ENCODE measurements at regions not wholly inside any gene's neighbourhood (a gene's known extent, or its start where the extent isn't known, plus 50 kb on each side); places are given as distances from the start of the nearest gene placed in this dataset.

DNA sequence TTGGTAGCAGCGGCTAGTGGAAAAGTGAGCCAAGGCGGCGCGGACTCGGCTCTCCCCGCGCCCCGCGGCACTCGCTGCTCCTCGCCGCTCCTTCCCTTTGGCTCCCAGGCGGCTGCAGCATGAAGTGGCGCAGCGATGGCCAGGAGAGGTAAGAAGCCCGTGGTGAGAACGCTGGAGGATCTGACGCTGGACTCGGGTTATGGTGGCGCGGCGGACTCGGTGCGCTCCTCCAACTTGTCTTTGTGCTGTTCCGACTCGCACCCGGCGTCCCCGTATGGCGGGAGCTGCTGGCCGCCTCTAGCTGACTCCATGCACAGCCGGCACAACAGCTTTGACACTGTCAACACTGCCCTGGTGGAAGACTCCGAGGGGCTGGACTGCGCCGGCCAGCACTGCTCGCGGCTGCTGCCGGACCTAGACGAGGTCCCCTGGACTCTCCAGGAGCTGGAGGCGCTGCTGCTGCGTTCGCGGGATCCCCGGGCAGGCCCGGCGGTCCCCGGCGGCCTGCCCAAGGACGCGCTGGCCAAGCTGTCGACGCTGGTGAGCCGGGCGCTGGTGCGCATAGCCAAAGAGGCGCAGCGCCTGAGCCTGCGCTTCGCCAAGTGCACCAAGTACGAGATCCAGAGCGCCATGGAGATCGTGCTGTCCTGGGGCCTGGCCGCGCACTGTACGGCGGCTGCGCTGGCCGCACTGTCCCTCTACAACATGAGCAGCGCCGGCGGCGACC, 225.6 kb upstream of the CRY1 start:
- DNase-seq (ENCODE audit: low spot score) (peak; percentile 60), ATAC-seq (peak; percentile 17)
- H3K4me1 ChIP-seq (ENCODE audit: insufficient read depth): peaks cover 17% of the 10 kb centered on the region
- peak overlapping the region; percentile 90 for H2AFZ ChIP-seq
- H3F3A ChIP-seq (replicated peaks; ENCODE audit: low read depth): peaks cover 3% of the 10 kb centered on the region; the same call in 1 of the 2 replicates
- H3K4me3 ChIP-seq: peak overlapping the region; percentile 94
- H4K20me1 ChIP-seq (replicated peaks; ENCODE audit: insufficient read depth): no peaks in the 10 kb centered on the region
- H3K9me2 ChIP-seq (ENCODE audit: insufficient read depth): no peaks in the 10 kb centered on the region
- no peak overlapping the region for H3K27ac ChIP-seq (ENCODE audit: low read depth)
- no peaks in the 10 kb centered on the region for H3K36me3 ChIP-seq (ENCODE audit: insufficient read depth)
- peaks cover 66% of the 10 kb centered on the region for H3K27me3 ChIP-seq (ENCODE audit: insufficient read depth)
- 0 out of 2 replicates have a peak, but pooled peaks cover 1% of the 10 kb centered on the region for H3K79me2 ChIP-seq (replicated peaks; ENCODE audit: insufficient read depth)
- Mint-ChIP-seq H3K4me1 (peaks cover 16% of the 10 kb centered on the region), H3K27ac (no peak overlapping the region), H3K36me3 (ENCODE audit: low read depth) (no peaks in the 10 kb centered on the region), H3K4me3 (peak overlapping the region; percentile 88), H3K9me3 (0 out of 3 replicates have a peak, but pooled peaks cover 3% of the 10 kb centered on the region), H3K27me3 (ENCODE audit: insufficient read depth, low read depth, poor library complexity) (peaks cover 49% of the 10 kb centered on the region)
- H3K4me2 ChIP-seq: peak overlapping the region; percentile 98
- TF ChIP-seq, protein P1, sequence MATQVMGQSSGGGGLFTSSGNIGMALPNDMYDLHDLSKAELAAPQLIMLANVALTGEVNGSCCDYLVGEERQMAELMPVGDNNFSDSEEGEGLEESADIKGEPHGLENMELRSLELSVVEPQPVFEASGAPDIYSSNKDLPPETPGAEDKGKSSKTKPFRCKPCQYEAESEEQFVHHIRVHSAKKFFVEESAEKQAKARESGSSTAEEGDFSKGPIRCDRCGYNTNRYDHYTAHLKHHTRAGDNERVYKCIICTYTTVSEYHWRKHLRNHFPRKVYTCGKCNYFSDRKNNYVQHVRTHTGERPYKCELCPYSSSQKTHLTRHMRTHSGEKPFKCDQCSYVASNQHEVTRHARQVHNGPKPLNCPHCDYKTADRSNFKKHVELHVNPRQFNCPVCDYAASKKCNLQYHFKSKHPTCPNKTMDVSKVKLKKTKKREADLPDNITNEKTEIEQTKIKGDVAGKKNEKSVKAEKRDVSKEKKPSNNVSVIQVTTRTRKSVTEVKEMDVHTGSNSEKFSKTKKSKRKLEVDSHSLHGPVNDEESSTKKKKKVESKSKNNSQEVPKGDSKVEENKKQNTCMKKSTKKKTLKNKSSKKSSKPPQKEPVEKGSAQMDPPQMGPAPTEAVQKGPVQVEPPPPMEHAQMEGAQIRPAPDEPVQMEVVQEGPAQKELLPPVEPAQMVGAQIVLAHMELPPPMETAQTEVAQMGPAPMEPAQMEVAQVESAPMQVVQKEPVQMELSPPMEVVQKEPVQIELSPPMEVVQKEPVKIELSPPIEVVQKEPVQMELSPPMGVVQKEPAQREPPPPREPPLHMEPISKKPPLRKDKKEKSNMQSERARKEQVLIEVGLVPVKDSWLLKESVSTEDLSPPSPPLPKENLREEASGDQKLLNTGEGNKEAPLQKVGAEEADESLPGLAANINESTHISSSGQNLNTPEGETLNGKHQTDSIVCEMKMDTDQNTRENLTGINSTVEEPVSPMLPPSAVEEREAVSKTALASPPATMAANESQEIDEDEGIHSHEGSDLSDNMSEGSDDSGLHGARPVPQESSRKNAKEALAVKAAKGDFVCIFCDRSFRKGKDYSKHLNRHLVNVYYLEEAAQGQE (IDR thresholded peaks at IDR 0.05; ENCODE audit: unreplicated experiment): no peak
- TF ChIP-seq POLR2AphosphoS5 (IDR thresholded peaks at IDR 0.05; ENCODE audit: low read depth) (no peak), JUNB (IDR thresholded peaks at IDR 0.05; ENCODE audit: unreplicated experiment) (no peak), EZH2phosphoT487 (IDR thresholded peaks at IDR 0.05; ENCODE audit: unreplicated experiment) (peak; percentile 48), NANOG (IDR thresholded peaks at IDR 0.05; ENCODE audit: borderline replicate concordance) (no peak), ZNF114 (CRISPR knock-in tag; IDR thresholded peaks at IDR 0.05) (no peak), CREB1 (CRISPR knock-in tag; IDR thresholded peaks at IDR 0.05; ENCODE audit: low read depth) (no peak), ZNF331 (CRISPR knock-in tag; IDR thresholded peaks at IDR 0.05; ENCODE audit: low read depth) (no peak), STAT1 (IDR thresholded peaks at IDR 0.05; ENCODE audit: unreplicated experiment) (no peak), EZH2 (IDR thresholded peaks at IDR 0.05; ENCODE audit: low read depth, unreplicated experiment) (peak; percentile 73)
- TF ChIP-seq, protein P2, sequence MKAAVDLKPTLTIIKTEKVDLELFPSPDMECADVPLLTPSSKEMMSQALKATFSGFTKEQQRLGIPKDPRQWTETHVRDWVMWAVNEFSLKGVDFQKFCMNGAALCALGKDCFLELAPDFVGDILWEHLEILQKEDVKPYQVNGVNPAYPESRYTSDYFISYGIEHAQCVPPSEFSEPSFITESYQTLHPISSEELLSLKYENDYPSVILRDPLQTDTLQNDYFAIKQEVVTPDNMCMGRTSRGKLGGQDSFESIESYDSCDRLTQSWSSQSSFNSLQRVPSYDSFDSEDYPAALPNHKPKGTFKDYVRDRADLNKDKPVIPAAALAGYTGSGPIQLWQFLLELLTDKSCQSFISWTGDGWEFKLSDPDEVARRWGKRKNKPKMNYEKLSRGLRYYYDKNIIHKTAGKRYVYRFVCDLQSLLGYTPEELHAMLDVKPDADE (IDR thresholded peaks at IDR 0.05): no peak
- TF ChIP-seq, protein P3, sequence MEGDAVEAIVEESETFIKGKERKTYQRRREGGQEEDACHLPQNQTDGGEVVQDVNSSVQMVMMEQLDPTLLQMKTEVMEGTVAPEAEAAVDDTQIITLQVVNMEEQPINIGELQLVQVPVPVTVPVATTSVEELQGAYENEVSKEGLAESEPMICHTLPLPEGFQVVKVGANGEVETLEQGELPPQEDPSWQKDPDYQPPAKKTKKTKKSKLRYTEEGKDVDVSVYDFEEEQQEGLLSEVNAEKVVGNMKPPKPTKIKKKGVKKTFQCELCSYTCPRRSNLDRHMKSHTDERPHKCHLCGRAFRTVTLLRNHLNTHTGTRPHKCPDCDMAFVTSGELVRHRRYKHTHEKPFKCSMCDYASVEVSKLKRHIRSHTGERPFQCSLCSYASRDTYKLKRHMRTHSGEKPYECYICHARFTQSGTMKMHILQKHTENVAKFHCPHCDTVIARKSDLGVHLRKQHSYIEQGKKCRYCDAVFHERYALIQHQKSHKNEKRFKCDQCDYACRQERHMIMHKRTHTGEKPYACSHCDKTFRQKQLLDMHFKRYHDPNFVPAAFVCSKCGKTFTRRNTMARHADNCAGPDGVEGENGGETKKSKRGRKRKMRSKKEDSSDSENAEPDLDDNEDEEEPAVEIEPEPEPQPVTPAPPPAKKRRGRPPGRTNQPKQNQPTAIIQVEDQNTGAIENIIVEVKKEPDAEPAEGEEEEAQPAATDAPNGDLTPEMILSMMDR (conservative IDR thresholded peaks at IDR 0.05; ENCODE audit: low read depth in 2 of 2): no peak
- TF ChIP-seq, protein P4, sequence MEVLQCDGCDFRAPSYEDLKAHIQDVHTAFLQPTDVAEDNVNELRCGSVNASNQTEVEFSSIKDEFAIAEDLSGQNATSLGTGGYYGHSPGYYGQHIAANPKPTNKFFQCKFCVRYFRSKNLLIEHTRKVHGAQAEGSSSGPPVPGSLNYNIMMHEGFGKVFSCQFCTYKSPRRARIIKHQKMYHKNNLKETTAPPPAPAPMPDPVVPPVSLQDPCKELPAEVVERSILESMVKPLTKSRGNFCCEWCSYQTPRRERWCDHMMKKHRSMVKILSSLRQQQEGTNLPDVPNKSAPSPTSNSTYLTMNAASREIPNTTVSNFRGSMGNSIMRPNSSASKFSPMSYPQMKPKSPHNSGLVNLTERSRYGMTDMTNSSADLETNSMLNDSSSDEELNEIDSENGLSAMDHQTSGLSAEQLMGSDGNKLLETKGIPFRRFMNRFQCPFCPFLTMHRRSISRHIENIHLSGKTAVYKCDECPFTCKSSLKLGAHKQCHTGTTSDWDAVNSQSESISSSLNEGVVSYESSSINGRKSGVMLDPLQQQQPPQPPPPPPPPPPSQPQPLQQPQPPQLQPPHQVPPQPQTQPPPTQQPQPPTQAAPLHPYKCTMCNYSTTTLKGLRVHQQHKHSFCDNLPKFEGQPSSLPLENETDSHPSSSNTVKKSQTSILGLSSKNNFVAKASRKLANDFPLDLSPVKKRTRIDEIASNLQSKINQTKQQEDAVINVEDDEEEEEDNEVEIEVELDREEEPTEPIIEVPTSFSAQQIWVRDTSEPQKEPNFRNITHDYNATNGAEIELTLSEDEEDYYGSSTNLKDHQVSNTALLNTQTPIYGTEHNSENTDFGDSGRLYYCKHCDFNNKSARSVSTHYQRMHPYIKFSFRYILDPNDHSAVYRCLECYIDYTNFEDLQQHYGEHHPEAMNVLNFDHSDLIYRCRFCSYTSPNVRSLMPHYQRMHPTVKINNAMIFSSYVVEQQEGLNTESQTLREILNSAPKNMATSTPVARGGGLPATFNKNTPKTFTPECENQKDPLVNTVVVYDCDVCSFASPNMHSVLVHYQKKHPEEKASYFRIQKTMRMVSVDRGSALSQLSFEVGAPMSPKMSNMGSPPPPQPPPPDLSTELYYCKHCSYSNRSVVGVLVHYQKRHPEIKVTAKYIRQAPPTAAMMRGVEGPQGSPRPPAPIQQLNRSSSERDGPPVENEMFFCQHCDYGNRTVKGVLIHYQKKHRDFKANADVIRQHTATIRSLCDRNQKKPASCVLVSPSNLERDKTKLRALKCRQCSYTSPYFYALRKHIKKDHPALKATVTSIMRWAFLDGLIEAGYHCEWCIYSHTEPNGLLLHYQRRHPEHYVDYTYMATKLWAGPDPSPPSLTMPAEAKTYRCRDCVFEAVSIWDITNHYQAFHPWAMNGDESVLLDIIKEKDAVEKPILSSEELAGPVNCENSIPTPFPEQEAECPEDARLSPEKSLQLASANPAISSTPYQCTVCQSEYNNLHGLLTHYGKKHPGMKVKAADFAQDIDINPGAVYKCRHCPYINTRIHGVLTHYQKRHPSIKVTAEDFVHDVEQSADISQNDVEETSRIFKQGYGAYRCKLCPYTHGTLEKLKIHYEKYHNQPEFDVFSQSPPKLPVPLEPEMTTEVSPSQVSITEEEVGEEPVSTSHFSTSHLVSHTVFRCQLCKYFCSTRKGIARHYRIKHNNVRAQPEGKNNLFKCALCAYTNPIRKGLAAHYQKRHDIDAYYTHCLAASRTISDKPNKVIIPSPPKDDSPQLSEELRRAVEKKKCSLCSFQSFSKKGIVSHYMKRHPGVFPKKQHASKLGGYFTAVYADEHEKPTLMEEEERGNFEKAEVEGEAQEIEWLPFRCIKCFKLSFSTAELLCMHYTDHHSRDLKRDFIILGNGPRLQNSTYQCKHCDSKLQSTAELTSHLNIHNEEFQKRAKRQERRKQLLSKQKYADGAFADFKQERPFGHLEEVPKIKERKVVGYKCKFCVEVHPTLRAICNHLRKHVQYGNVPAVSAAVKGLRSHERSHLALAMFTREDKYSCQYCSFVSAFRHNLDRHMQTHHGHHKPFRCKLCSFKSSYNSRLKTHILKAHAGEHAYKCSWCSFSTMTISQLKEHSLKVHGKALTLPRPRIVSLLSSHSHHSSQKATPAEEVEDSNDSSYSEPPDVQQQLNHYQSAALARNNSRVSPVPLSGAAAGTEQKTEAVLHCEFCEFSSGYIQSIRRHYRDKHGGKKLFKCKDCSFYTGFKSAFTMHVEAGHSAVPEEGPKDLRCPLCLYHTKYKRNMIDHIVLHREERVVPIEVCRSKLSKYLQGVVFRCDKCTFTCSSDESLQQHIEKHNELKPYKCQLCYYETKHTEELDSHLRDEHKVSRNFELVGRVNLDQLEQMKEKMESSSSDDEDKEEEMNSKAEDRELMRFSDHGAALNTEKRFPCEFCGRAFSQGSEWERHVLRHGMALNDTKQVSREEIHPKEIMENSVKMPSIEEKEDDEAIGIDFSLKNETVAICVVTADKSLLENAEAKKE (CRISPR knock-in tag; IDR thresholded peaks at IDR 0.05): no peak

Data from GM23338 (cell line).